ENCODE measurements at regions not wholly inside any gene's neighbourhood (a gene's known extent, or its start where the extent isn't known, plus 50 kb on each side); places are given as distances from the start of the nearest gene placed in this dataset.
A peak's percentile ranks its signal among the peaks of the same experiment; 100 is the strongest.

GRCh38 chr4:177713454-177713853 lies 271.2 kb upstream of the AGA start:
- H3K27ac ChIP-seq, result no peak overlapping the region
- TF ChIP-seq CTCF (conservative IDR thresholded peaks at IDR 0.05) (no peak), ZFX (IDR thresholded peaks at IDR 0.05) (no peak)

- TF ChIP-seq ZFX (IDR thresholded peaks at IDR 0.05) (no peak), CTCF (conservative IDR thresholded peaks at IDR 0.05) (no peak)
- no peak overlapping the region for H3K27ac ChIP-seq
Measured at GRCh38 chr4:177717407-177717806, 275.2 kb upstream of the AGA start.

- H3K27ac ChIP-seq, result no peak overlapping the region
- no peak for TF ChIP-seq CTCF (conservative IDR thresholded peaks at IDR 0.05)
- TF ChIP-seq ZFX (IDR thresholded peaks at IDR 0.05), result no peak
Measured at GRCh38 chr4:177718514-177718913, 276.3 kb upstream of the AGA start.

- TF ChIP-seq CTCF (conservative IDR thresholded peaks at IDR 0.05) (no peak), ZFX (IDR thresholded peaks at IDR 0.05) (no peak)
- no peak overlapping the region for H3K27ac ChIP-seq
Measured at GRCh38 chr4:177726111-177726510, 283.9 kb upstream of the AGA start.

- H3K27ac ChIP-seq, result peak overlapping the region; percentile 37
- no peak for TF ChIP-seq CTCF (conservative IDR thresholded peaks at IDR 0.05)
- no peak for TF ChIP-seq ZFX (IDR thresholded peaks at IDR 0.05)
Measured at GRCh38 chr4:177728361-177729152, 286.3 kb upstream of the AGA start.

DNA sequence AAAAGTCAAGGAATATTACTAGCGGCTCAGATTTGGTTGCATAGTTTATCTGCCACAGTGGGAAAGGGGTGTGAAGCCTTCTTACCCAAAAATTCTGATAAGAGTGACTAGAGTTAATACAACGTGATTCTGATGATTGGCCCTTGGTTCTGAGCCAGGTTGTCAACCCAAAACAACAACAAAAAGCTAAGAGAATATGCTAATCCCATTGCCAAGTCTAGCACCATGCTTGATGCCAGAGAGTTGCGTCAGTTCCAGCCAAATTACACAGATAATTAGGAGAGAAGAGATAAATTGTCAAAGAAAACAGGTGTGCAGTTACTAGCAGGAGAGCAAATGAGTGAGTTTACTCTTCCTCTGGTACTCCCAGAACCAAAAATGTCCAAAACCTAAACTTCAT lies 287.4 kb upstream of the AGA start:
- H3K27ac ChIP-seq, result no peak overlapping the region
- TF ChIP-seq CTCF (conservative IDR thresholded peaks at IDR 0.05) (no peak), ZFX (IDR thresholded peaks at IDR 0.05) (no peak)

DNA sequence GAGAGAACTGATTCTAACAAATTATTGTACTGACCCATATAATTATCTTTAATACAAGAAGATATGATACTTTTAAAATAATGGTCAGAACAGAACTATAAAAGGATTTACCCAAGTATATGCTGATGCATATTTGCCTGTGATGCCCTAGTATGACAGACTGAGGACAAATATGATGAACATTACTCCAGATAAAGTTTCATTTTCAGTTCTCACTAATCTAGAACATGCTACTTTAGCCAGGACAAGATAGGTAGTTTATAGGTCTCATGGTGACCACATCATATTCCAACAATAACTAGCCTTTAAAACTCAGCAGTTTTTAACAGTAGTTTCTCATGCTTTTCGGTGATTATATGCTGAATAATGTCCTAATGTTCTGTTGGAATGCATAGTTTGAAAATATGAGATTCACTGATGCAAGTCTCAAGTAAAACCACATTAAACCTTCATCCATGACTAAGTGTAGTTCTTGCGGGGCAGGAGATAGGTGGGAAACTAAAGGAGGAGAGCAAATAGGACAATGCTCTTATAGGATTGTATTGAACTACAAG lies 295.2 kb upstream of the AGA start:
- no peak for TF ChIP-seq ZFX (IDR thresholded peaks at IDR 0.05)
- no peak for TF ChIP-seq CTCF (conservative IDR thresholded peaks at IDR 0.05)
- no peak overlapping the region for H3K27ac ChIP-seq

All from C4-2B (cell line).